ENCODE measurements at regions not wholly inside any gene's neighbourhood (a gene's known extent, or its start where the extent isn't known, plus 50 kb on each side); places are given as distances from the start of the nearest gene placed in this dataset.

DNA sequence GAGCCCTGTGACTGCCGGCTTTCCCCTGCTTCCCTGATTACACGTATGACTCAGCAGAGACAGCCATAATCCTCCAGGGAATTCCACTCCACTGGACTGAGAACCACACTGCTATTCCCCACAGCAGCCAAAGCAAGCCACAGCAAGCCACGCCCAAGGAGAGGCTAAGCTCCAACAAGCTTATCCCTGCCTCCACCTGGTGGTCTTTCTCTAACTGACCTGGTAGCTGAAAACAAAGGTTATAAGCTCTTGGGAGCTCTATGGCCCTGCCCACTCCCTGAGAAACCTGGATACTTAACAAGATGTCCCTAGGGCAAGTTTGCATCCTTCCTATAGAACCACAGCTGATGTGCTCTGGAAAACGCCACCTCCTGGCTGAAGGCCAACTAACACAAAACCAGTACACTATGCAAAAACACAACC lies 613.7 kb upstream of the CDH18 start:
- no peak for TF ChIP-seq CREB1 (IDR thresholded peaks at IDR 0.05; ENCODE audit: low read depth)
- no peak for TF ChIP-seq ZBTB7A (IDR thresholded peaks at IDR 0.05; ENCODE audit: low read depth)
- no peak for TF ChIP-seq REST (IDR thresholded peaks at IDR 0.05; ENCODE audit: low read depth)
- no peak for TF ChIP-seq TCF12 (IDR thresholded peaks at IDR 0.05; ENCODE audit: low read depth)
- no peak for TF ChIP-seq RAD21 (IDR thresholded peaks at IDR 0.05; ENCODE audit: low read depth)
- no peak for TF ChIP-seq YY1 (IDR thresholded peaks at IDR 0.05; ENCODE audit: low read depth)
- TF ChIP-seq CEBPB (IDR thresholded peaks at IDR 0.05) = no peak
- no peak for TF ChIP-seq NFIC (IDR thresholded peaks at IDR 0.05)

All from Ishikawa (cell line).